ENCODE measurements at regions not wholly inside any gene's neighbourhood (a gene's known extent, or its start where the extent isn't known, plus 50 kb on each side); places are given as distances from the start of the nearest gene placed in this dataset.
"Not testable (repeated sequence)": the region's sequence is repeated elsewhere in the genome, so short reads cannot be mapped to it uniquely, and the experiment has no call there.

DNA sequence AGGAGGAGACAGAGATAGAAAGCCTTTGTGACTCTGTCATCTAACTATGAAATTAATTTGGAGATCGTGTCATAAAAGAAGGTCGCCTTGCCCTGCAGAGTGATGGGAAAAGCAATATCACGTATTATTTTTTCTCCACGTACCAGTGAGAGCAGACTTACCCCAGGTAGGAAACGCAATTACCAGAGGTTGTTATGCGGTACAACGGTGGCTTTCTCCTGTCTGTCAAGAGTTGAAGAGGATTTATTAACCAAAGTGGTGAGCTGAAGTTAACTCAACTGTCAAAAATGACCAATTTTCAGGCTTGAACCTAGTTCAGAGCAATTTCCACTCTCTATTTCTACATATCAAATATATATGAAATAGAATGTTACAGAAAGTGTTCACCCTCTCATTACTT lies 282.6 kb upstream of the PFKP start:
- TF ChIP-seq, protein P1, sequence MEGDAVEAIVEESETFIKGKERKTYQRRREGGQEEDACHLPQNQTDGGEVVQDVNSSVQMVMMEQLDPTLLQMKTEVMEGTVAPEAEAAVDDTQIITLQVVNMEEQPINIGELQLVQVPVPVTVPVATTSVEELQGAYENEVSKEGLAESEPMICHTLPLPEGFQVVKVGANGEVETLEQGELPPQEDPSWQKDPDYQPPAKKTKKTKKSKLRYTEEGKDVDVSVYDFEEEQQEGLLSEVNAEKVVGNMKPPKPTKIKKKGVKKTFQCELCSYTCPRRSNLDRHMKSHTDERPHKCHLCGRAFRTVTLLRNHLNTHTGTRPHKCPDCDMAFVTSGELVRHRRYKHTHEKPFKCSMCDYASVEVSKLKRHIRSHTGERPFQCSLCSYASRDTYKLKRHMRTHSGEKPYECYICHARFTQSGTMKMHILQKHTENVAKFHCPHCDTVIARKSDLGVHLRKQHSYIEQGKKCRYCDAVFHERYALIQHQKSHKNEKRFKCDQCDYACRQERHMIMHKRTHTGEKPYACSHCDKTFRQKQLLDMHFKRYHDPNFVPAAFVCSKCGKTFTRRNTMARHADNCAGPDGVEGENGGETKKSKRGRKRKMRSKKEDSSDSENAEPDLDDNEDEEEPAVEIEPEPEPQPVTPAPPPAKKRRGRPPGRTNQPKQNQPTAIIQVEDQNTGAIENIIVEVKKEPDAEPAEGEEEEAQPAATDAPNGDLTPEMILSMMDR (IDR thresholded peaks at IDR 0.05; ENCODE audit: low read depth, low read length): no peak
- DNase-seq (ENCODE audit: extremely low read depth, low read depth): no peak

DNA sequence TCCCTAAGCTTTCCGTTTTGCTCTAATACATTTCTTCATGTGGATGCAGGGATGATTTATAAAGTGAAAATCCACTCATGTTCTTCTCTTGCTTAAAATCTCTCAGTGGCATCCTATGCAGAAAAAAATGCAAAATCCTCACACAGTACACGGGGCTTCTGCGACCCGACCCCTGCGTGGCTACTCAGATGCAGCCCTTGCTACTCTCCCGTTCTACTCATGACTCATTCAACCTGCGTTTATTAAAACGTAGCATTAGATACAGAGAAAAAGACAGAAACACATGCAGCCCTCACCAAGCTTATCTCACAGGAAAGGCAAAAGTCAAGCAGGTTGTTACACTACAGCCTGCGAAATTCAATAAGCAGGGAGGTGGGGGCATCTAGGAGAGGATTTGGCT lies 284.4 kb upstream of the PFKP start:
- TF ChIP-seq, protein P1 (IDR thresholded peaks at IDR 0.05; ENCODE audit: low read depth, low read length): no peak
- no peak for DNase-seq (ENCODE audit: extremely low read depth, low read depth)

DNA sequence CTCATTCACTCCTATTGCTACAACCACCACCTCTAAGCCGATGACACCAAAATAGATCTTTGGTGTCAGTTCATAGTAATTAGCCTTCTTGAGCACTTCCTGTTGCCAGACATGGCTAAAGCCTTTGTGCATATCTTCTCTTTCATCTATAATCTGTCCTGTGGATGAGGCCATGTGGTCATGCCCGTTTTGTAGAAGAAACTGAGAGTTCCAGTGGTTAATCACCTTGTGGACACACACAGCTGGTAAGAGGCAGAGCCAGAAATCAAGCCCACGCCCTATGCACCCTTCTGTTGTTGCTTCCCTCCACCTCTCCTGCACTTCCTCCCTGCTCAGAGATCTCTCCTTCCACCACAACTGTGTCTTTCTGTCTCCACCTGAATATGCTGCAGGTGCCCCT lies 285.1 kb upstream of the PFKP start:
- no peak for DNase-seq (ENCODE audit: extremely low read depth, low read depth)
- TF ChIP-seq, protein P1 (IDR thresholded peaks at IDR 0.05; ENCODE audit: low read depth, low read length): no peak

DNA sequence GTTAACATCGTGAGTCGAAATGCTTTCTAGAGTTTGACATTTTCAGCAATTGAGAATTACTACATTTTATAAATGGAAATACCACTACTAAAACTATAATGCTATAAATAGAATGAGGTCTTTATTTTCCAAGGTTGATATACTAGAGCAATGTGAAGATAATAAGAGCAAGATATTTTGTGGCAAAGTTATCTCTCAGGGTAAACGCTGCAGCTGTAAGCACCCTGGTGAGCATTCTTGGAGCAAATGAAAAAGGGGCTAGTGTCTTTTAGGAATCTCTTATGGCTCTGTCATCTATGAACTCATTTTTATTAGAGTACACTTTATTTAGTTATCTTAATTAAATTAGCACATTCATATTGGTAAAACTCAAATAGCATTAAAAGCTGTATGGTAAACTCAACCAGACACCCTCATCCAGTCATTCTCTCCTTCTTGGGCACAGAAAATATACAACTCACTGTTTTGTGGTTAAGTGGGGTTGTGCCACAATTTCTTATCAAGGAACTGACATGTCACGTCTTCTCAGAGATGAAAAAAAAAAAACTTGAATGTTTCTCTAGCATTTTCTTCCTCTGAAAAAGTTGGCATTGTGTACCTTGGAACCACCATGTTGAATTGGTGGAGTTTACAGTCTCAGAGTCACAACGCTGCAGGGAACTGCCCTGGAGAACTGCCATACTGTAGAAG lies 289.5 kb upstream of the PFKP start:
- DNase-seq (ENCODE audit: extremely low read depth, low read depth): no peak
- TF ChIP-seq, protein P1 (IDR thresholded peaks at IDR 0.05; ENCODE audit: low read depth, low read length): no peak

DNA sequence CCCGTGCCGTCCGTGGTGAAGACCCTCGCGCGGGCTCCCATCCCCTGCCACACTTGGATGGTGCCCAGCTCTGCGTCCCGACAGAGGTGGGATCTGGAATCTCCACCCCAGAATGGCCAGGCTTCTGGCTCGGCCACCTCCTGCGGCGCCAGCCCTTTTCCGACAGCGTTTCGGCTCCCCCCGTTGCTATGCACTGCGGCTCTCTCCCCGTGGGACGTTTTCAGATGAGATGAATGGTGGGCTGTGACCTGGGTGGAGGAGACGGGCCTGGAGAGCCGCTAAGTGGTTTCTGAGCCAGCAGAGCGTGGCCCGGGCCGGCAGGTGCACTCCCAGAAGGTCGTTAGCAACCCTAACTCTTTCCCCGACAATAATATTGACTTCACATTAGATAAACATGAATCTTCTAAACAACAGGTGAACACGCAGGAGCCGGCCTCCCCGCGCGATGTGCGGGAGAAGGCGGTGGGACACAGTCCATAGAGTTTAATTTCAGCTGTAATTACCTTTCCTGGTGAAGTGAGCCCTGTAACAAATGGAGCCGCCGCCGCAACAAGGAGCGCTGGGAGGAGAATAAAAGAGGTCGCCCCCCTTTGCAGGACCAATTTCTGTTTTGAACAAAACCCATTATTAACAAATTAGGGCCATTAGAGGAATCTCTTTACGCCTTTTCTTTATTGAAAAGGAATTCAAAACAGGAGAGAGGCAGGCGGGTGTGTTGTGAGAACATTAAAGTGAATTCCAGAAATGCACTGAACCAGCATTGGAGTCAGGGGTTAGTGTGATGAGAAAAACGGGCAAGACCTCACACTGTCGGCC lies 294.3 kb upstream of the PFKP start:
- TF ChIP-seq, protein P1 (IDR thresholded peaks at IDR 0.05; ENCODE audit: low read depth, low read length): no peak
- DNase-seq (ENCODE audit: extremely low read depth, low read depth): no peak

DNA sequence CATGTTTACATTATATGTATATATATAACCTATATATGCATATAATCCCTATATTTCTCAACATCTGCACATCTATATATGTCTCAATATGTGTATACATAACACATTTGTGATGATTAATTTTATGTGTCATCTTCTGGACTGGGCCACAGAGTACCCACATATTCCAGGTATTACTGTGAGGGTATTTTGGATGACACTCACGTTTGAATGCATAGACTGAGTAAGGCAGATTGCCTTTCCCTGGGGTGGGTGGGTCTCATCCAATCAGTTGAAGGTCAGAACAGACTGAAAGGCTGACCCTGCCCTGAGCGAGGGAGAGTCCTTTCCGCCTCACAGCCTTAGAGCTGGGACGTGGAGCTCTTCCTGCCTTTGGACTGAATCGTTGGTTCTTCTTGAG lies 295.2 kb upstream of the PFKP start:
- no peak for DNase-seq (ENCODE audit: extremely low read depth, low read depth)
- TF ChIP-seq, protein P1 (IDR thresholded peaks at IDR 0.05; ENCODE audit: low read depth, low read length): no peak

DNA sequence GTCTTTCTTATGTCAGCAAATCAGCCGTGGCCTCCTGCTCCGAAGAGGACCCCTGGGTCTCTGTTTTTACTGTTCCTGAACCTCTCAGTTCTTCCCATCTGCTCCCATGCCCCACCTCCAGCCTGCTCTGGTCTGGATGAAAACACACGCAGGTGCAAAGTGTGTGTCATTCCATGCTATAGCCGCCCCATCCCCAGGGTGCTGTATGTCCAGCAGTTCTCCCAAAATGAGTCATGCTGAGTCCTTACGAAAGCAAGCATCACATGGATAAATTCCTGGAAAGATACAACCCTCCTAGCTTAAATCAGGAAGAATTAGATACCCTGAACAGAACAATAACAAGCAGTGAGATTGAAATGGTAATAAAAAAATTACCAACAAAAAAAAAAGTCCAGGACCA lies 300.1 kb upstream of the PFKP start:
- DNase-seq (ENCODE audit: extremely low read depth, low read depth): not testable (repeated sequence)
